HCT116 (cell line): ENCODE measurements at regions not wholly inside any gene's neighbourhood (a gene's known extent, or its start where the extent isn't known, plus 50 kb on each side); places are given as distances from the start of the nearest gene placed in this dataset.

Source experiments
- ATAC-seq: fragments of 200-7000 bp; cut with Tn5 transposase; 2 replicates; pipeline ENCODE4 v1.9.1; 2020; ENCODE audit warnings: mild to moderate bottlenecking, moderate library complexity
- BruUV-seq: library from RNA; stranded (reverse); fragments of 400-500 nt; replicated peaks from 2 replicates; lab custom pipeline; 2021; lab: Mats Ljungman, UMichigan
- CTCF ChIA-PET: fragments of 300-600 bp; sonication (Branson Sonifier 250); formaldehyde crosslinking; loops from one replicate; lab custom pipeline; 2021; ENCODE audit warnings: antibody characterized with exemption; lab: Charles Lee
- POLR2A ChIA-PET: fragments of 300-600, 350-600 bp; sonication (Branson Sonifier 250); formaldehyde crosslinking; loops from one replicate; lab custom pipeline; 2021; ENCODE audit warnings: antibody characterized with exemption; lab: Charles Lee
- RAD21 ChIA-PET, 2 experiments: fragments of 300-600 bp; sonication (Branson Sonifier 250); formaldehyde crosslinking; loops; one replicate each; lab custom pipeline; 2023; ENCODE audit warnings: low total read pairs in 2 of 2; ENCODE audit not compliant: uncharacterized antibody in 2 of 2, unreplicated experiment in 2 of 2, low non-redundant PET in 1 of 2; lab: Charles Lee
- DNase-seq: peaks from one replicate; pipeline ENCODE4 v3.0.0-alpha.2; 2010; ENCODE audit warnings: low read depth, low spot score
- H2AFZ ChIP-seq: fragments of 200-600 bp; shearing (Covaris generic), sonication (generic); 2 replicates; pipeline ENCODE4 v1.6.1; 2017; ENCODE audit warnings: low read depth, mixed run types, mixed read lengths, antibody characterized with exemption, low read length; ENCODE audit not compliant: poor library complexity, severe bottlenecking
- H3K27ac ChIP-seq: 2 replicates; pipeline ENCODE4 v1.5.1; 2012; ENCODE audit warnings: low read depth, low read length
- H3K27me3 ChIP-seq: fragments of 200-600 bp; sonication (generic); 2 replicates; pipeline ENCODE4 v1.6.1; 2016; ENCODE audit warnings: mixed run types, low read length, mixed read lengths; ENCODE audit not compliant: insufficient read depth
- H3K36me3 ChIP-seq, 2 experiments: fragments of 200-500 bp in 1 of 2; fragments of 200-600 bp in 1 of 2; sonication (Bioruptor generic) in 1 of 2; sonication (generic) in 1 of 2; 2 replicates each; pipeline versions ENCODE4 v1.5.1 to v1.6.1; 2014 to 2016; ENCODE audit warnings: low read length in 2 of 2, inconsistent platforms in 1 of 2, mixed read lengths in 1 of 2, mixed run types in 1 of 2; ENCODE audit not compliant: insufficient read depth in 2 of 2, control insufficient read depth in 1 of 2
- H3K4me1 ChIP-seq, 2 experiments: fragments of 200-600 bp in 1 of 2; sonication (generic) in 1 of 2; 2 replicates each; pipeline versions ENCODE4 v1.5.1 to v1.6.1; 2012 to 2017; ENCODE audit warnings: low read length in 2 of 2, inconsistent platforms in 1 of 2, mild to moderate bottlenecking in 1 of 2, mixed read lengths in 1 of 2, mixed run types in 1 of 2, moderate library complexity in 1 of 2; ENCODE audit not compliant: insufficient read depth in 2 of 2, control insufficient read depth in 1 of 2
- H3K4me2 ChIP-seq: fragments of 200-600 bp; sonication (generic); 2 replicates; pipeline ENCODE4 v1.6.1; 2017; ENCODE audit warnings: mixed run types, low read length, mixed read lengths
- H3K4me3 ChIP-seq, 2 experiments: fragments of 200-600 bp in 1 of 2; sonication (generic) in 1 of 2; replicated peaks in 1 of 2; 2 replicates each; pipeline ENCODE4 v1.5.1; 2011 to 2016; ENCODE audit warnings: low read length in 2 of 2, control low read depth in 1 of 2, low read depth in 1 of 2, mild to moderate bottlenecking in 1 of 2, mixed read lengths in 1 of 2, mixed run types in 1 of 2
- H3K79me2 ChIP-seq: fragments of 200-600 bp; sonication (generic); 2 replicates; pipeline ENCODE4 v1.6.1; 2017; ENCODE audit warnings: mild to moderate bottlenecking, mixed run types, low read length, moderate library complexity, mixed read lengths; ENCODE audit not compliant: insufficient read depth
- H3K9ac ChIP-seq: fragments of 200-600 bp; sonication (generic); 2 replicates; pipeline ENCODE4 v1.6.1; 2016; ENCODE audit warnings: low read length, mixed read lengths
- H3K9me2 ChIP-seq: fragments of 200-600 bp; sonication (generic), shearing (Covaris generic); 2 replicates; pipeline ENCODE4 v1.6.1; 2017; ENCODE audit warnings: mixed run types, mild to moderate bottlenecking, moderate library complexity; ENCODE audit not compliant: insufficient read depth
- H3K9me3 ChIP-seq, 2 experiments: fragments of 200-500 bp in 1 of 2; fragments of 200-600 bp in 1 of 2; sonication (Bioruptor generic) in 1 of 2; sonication (generic) in 1 of 2; 2 replicates each; pipeline ENCODE4 v1.6.1; 2014 to 2017; ENCODE audit warnings: low read length in 2 of 2, mixed read lengths in 2 of 2, inconsistent platforms in 1 of 2, low read depth in 1 of 2, mild to moderate bottlenecking in 1 of 2, mixed run types in 1 of 2, moderate library complexity in 1 of 2; ENCODE audit not compliant: control insufficient read depth in 1 of 2, insufficient read depth in 1 of 2
- H4K20me1 ChIP-seq: fragments of 200-600 bp; sonication (generic), shearing (Covaris generic); 2 replicates; pipeline ENCODE4 v1.6.1; 2017; ENCODE audit warnings: mixed run types, mild to moderate bottlenecking, moderate library complexity; ENCODE audit not compliant: insufficient read depth
- CBX3 ChIP-seq: IDR thresholded peaks from 2 replicates; pipeline ENCODE4 v1.6.1; 2012; ENCODE audit warnings: low read depth
- CEBPB ChIP-seq: IDR thresholded peaks from 2 replicates; pipeline ENCODE4 v1.6.1; 2012; ENCODE audit warnings: low read depth
- EGR1 ChIP-seq: IDR thresholded peaks from 2 replicates; pipeline ENCODE4 v1.6.1; 2012; ENCODE audit warnings: low read depth
- EZH2 ChIP-seq: fragments of 200-600 bp; sonication (generic); IDR thresholded peaks from 2 replicates; pipeline ENCODE4 v1.6.1; 2017; ENCODE audit warnings: antibody characterized with exemption, mixed run types
- EZH2phosphoT487 ChIP-seq: fragments of 200-600 bp; IDR thresholded peaks from 2 replicates; pipeline ENCODE4 v1.6.1; 2018; ENCODE audit warnings: antibody characterized with exemption, borderline replicate concordance
- FOSL1 ChIP-seq: IDR thresholded peaks from 2 replicates; pipeline ENCODE4 v1.6.1; 2012; ENCODE audit warnings: low read depth
- JUND ChIP-seq: IDR thresholded peaks from 2 replicates; pipeline ENCODE4 v1.6.1; 2012
- POLR2AphosphoS5 ChIP-seq: IDR thresholded peaks from 2 replicates; pipeline ENCODE4 v1.6.1; 2011; ENCODE audit warnings: mild to moderate bottlenecking, low read depth, low read length, moderate library complexity
- RAD21 ChIP-seq: IDR thresholded peaks from 2 replicates; pipeline ENCODE4 v1.6.1; 2012; ENCODE audit warnings: low read depth, mild to moderate bottlenecking
- SIN3A ChIP-seq: IDR thresholded peaks from 2 replicates; pipeline ENCODE4 v1.6.1; 2012; ENCODE audit warnings: low read depth
- SP1 ChIP-seq: IDR thresholded peaks from 2 replicates; pipeline ENCODE4 v1.6.1; 2012; ENCODE audit warnings: low read depth
- YY1 ChIP-seq: IDR thresholded peaks from 2 replicates; pipeline ENCODE4 v1.6.1; 2011; ENCODE audit warnings: low read length, low read depth, moderate library complexity, mild to moderate bottlenecking; ENCODE audit not compliant: insufficient replicate concordance; ENCODE audit errors: extremely low read depth
- ZFX ChIP-seq: fragments of 450-650 bp; IDR thresholded peaks from 2 replicates; pipeline ENCODE4 v1.6.1; 2017
- ZNF274 ChIP-seq: fragments of 200-500 bp; sonication (Bioruptor generic); IDR thresholded peaks from 2 replicates; pipeline ENCODE4 v1.6.1; 2014; ENCODE audit warnings: mild to moderate bottlenecking, low read depth, low read length, inconsistent platforms
- intact Hi-C: fragments of 100-400 bp; cut with micrococcal nuclease; formaldehyde crosslinking; loops from 2 replicates; pipeline ENCODE4 v1.10.0; 2022
- TF ChIP-seq, protein P1 (sequence below), 3 experiments: fragments of 200-600 bp in 1 of 3; sonication (generic) in 1 of 3; IDR thresholded peaks in 2 of 3; conservative IDR thresholded peaks in 1 of 3; 2 replicates each; pipeline ENCODE4 v1.5.1; 2012 to 2017; ENCODE audit warnings: low read depth in 2 of 3, low read length in 2 of 3, antibody characterized with exemption in 1 of 3, borderline replicate concordance in 1 of 3, control low read depth in 1 of 3, mild to moderate bottlenecking in 1 of 3, mixed read lengths in 1 of 3, mixed run types in 1 of 3, moderate library complexity in 1 of 3; ENCODE audit not compliant: insufficient read depth in 1 of 3
- TF ChIP-seq, protein P2 (sequence below): IDR thresholded peaks from 2 replicates; pipeline ENCODE4 v1.6.1; 2012; ENCODE audit warnings: low read depth
- TF ChIP-seq, protein P3 (sequence below): IDR thresholded peaks from 2 replicates; pipeline ENCODE4 v1.6.1; 2012

DNA sequence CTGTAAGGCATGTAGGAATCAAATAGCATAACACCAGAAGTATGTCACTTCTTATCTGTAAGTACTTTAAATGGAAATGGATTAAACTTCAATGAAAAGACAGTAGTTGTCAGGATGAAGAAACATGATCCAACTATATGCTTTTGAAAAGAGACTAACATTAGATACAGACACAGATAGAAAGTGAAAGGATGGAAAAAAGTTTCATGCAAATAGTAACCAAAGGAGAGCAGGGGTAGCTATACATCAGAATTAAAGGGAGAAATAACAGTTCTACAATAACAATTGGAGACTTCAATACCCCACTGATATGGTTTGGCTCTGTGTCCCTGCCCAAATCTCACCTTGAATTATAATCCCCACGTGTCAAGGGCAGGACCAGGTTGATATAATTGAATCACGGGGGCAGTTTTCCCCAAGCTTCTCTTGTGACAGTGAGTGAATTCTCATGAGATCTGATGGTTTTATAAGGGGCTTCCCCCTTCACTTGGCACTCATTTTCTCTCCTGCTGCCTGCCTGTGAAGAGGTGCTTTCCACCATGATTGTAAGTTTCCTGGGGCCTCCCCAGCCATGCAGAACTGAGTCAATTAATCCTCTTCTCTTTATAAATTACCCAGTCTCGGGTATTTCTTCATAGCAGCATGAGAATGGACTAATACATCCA, 205.4 kb upstream of the CDH2 start:
- RAD21 ChIA-PET, result no interaction called here
- CTCF ChIA-PET, result no interaction called here
- Histone ChIP-seq H2AFZ (no peak overlapping the region), H3K4me3 (no peak overlapping the region), H3K36me3 (no peaks in the 10 kb centered on the region), H4K20me1 (no peaks in the 10 kb centered on the region), H3K4me1 (no peaks in the 10 kb centered on the region), H3K9me3 (no peaks in the 10 kb centered on the region), H3K9ac (no peak overlapping the region), H3K4me2 (no peak overlapping the region), H3K79me2 (no peaks in the 10 kb centered on the region)
- no TSS peak for BruUV-seq
- ATAC-seq (no peak), DNase-seq (no peak)
- POLR2A ChIA-PET, result no interaction called here
- TF ChIP-seq CEBPB (no peak), SP1 (no peak), ZFX (no peak), ZNF274 (no peak), POLR2AphosphoS5 (no peak), RAD21 (no peak), JUND (no peak), SIN3A (no peak), EZH2phosphoT487 (no peak), FOSL1 (no peak), EGR1 (no peak)
- TF ChIP-seq, all 23 proteins: peak for 0
- no peak overlapping the region for H3K27ac ChIP-seq
- H3K27me3 ChIP-seq, result no peaks in the 10 kb centered on the region
- intact Hi-C loops, result no loop called here
- H3K9me2 ChIP-seq, result no peaks in the 10 kb centered on the region

- no peak for ATAC-seq
- Histone ChIP-seq H2AFZ (no peak overlapping the region), H3K36me3 (no peaks in the 10 kb centered on the region), H3K4me3 (no peak overlapping the region), H3K9me3 (no peaks in the 10 kb centered on the region), H3K4me2 (no peak overlapping the region), H3K79me2 (no peaks in the 10 kb centered on the region), H3K27me3 (no peaks in the 10 kb centered on the region), H3K27ac (no peak overlapping the region), H3K9ac (no peak overlapping the region), H3K4me1 (no peaks in the 10 kb centered on the region), H3K9me2 (no peaks in the 10 kb centered on the region), H4K20me1 (no peaks in the 10 kb centered on the region)
- DNase-seq, result no peak
- RAD21 ChIA-PET, result no interaction called here
- intact Hi-C loops, result no loop called here
- CTCF ChIA-PET, result no interaction called here
- POLR2A ChIA-PET, result no interaction called here
- BruUV-seq, result no TSS peak
- TF ChIP-seq ZNF274 (no peak), RAD21 (no peak), EGR1 (no peak), EZH2phosphoT487 (no peak), EZH2 (no peak), CBX3 (no peak), YY1 (no peak)
- TF ChIP-seq, protein P1, sequence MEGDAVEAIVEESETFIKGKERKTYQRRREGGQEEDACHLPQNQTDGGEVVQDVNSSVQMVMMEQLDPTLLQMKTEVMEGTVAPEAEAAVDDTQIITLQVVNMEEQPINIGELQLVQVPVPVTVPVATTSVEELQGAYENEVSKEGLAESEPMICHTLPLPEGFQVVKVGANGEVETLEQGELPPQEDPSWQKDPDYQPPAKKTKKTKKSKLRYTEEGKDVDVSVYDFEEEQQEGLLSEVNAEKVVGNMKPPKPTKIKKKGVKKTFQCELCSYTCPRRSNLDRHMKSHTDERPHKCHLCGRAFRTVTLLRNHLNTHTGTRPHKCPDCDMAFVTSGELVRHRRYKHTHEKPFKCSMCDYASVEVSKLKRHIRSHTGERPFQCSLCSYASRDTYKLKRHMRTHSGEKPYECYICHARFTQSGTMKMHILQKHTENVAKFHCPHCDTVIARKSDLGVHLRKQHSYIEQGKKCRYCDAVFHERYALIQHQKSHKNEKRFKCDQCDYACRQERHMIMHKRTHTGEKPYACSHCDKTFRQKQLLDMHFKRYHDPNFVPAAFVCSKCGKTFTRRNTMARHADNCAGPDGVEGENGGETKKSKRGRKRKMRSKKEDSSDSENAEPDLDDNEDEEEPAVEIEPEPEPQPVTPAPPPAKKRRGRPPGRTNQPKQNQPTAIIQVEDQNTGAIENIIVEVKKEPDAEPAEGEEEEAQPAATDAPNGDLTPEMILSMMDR (IDR thresholded peaks at IDR 0.05 in 2 of 3, conservative IDR thresholded peaks at IDR 0.05 in 1 of 3; ENCODE audit: borderline replicate concordance in 1 of 3, insufficient read depth in 1 of 3, low read depth in 2 of 3, low read length in 2 of 3), result no peak
- TF ChIP-seq, protein P2, sequence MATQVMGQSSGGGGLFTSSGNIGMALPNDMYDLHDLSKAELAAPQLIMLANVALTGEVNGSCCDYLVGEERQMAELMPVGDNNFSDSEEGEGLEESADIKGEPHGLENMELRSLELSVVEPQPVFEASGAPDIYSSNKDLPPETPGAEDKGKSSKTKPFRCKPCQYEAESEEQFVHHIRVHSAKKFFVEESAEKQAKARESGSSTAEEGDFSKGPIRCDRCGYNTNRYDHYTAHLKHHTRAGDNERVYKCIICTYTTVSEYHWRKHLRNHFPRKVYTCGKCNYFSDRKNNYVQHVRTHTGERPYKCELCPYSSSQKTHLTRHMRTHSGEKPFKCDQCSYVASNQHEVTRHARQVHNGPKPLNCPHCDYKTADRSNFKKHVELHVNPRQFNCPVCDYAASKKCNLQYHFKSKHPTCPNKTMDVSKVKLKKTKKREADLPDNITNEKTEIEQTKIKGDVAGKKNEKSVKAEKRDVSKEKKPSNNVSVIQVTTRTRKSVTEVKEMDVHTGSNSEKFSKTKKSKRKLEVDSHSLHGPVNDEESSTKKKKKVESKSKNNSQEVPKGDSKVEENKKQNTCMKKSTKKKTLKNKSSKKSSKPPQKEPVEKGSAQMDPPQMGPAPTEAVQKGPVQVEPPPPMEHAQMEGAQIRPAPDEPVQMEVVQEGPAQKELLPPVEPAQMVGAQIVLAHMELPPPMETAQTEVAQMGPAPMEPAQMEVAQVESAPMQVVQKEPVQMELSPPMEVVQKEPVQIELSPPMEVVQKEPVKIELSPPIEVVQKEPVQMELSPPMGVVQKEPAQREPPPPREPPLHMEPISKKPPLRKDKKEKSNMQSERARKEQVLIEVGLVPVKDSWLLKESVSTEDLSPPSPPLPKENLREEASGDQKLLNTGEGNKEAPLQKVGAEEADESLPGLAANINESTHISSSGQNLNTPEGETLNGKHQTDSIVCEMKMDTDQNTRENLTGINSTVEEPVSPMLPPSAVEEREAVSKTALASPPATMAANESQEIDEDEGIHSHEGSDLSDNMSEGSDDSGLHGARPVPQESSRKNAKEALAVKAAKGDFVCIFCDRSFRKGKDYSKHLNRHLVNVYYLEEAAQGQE, result no peak
- TF ChIP-seq, protein P3, sequence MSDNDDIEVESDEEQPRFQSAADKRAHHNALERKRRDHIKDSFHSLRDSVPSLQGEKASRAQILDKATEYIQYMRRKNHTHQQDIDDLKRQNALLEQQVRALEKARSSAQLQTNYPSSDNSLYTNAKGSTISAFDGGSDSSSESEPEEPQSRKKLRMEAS, result no peak
These were observed 195.3 kb upstream of the CDH2 start for GRCh38 chr18:28372186-28372585.
